ENCODE measurements at regions not wholly inside any gene's neighbourhood (a gene's known extent, or its start where the extent isn't known, plus 50 kb on each side); places are given as distances from the start of the nearest gene placed in this dataset.

DNA sequence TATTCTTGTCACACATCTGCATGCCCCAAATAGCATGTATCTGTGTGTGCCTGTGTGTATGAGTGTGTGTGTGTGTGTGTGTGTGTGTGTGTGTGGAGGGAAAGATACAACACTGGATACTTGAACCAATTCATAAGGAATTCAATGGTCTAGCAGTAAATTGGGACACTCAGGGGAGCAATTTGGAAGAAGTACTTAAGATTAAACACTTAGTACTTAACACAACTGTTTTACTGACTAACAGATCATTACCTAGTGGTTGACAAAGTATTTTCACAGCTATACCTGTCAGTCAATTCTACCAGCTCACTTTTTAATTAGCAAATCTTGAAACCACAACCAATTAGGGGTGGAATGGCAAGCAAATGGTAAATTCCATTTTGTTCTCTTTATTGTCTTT is 1024.1 kb downstream of the TMEM182 start:
- Histone ChIP-seq H3K4me3 (ENCODE audit: low read length) (no peak overlapping the region), H3K4me1 (ENCODE audit: control insufficient read depth, insufficient read depth, low read length) (no peaks in the 10 kb centered on the region), H3K27me3 (ENCODE audit: control insufficient read depth, insufficient read depth, low read length) (no peaks in the 10 kb centered on the region), H3K27ac (ENCODE audit: low read depth, low read length) (no peak overlapping the region), H3K36me3 (ENCODE audit: control insufficient read depth, insufficient read depth, low read length) (no peaks in the 10 kb centered on the region), H3K9ac (ENCODE audit: low read length) (no peak overlapping the region)

DNA sequence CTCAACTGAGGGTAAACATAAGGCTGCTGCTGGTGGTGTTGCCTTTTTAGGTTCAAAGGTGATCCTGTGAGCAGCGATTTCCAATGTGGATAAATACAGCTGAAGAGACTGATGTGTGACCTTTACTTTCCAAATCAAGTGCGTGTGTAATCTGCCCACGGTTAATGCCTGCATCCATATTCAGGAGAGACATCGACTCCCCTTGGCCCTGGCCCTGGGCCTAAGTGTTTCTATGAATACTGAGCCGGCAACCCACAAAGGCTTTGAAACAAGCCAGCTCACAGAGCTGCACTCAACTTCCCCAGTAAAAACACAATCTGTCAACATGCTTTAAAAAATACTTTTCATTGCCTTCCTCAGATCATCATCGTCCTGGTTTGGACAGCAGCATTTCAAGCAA is 1026.6 kb downstream of the TMEM182 start:
- no peak overlapping the region for H3K9ac ChIP-seq (ENCODE audit: low read length)
- H3K36me3 ChIP-seq (ENCODE audit: control insufficient read depth, insufficient read depth, low read length): no peaks in the 10 kb centered on the region
- no peaks in the 10 kb centered on the region for H3K27me3 ChIP-seq (ENCODE audit: control insufficient read depth, insufficient read depth, low read length)
- H3K4me3 ChIP-seq (ENCODE audit: low read length): no peak overlapping the region
- no peak overlapping the region for H3K27ac ChIP-seq (ENCODE audit: low read depth, low read length)
- H3K4me1 ChIP-seq (ENCODE audit: control insufficient read depth, insufficient read depth, low read length): no peaks in the 10 kb centered on the region

DNA sequence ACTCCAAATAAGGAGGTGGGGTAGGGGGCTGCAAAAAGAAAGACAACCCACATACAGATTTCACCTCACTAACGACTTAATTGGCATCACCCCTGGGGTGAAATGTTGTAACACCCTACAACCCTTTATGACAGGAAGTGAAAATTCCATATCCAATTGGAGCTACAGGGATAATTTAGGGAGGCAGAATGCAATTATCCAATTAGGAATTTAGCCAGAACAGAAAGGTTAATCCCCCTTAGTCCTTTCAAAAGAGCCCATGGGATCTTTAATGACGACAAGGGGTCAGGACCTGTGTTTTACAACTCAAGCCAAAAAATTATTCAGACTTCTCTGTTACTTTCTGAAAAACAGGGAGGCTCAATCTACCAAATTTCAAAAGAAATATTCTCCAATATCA is 1027.1 kb downstream of the TMEM182 start:
- Histone ChIP-seq H3K9ac (ENCODE audit: low read length) (no peak overlapping the region), H3K27me3 (ENCODE audit: control insufficient read depth, insufficient read depth, low read length) (no peaks in the 10 kb centered on the region), H3K27ac (ENCODE audit: low read depth, low read length) (no peak overlapping the region), H3K36me3 (ENCODE audit: control insufficient read depth, insufficient read depth, low read length) (no peaks in the 10 kb centered on the region), H3K4me1 (ENCODE audit: control insufficient read depth, insufficient read depth, low read length) (no peaks in the 10 kb centered on the region), H3K4me3 (ENCODE audit: low read length) (no peak overlapping the region)

DNA sequence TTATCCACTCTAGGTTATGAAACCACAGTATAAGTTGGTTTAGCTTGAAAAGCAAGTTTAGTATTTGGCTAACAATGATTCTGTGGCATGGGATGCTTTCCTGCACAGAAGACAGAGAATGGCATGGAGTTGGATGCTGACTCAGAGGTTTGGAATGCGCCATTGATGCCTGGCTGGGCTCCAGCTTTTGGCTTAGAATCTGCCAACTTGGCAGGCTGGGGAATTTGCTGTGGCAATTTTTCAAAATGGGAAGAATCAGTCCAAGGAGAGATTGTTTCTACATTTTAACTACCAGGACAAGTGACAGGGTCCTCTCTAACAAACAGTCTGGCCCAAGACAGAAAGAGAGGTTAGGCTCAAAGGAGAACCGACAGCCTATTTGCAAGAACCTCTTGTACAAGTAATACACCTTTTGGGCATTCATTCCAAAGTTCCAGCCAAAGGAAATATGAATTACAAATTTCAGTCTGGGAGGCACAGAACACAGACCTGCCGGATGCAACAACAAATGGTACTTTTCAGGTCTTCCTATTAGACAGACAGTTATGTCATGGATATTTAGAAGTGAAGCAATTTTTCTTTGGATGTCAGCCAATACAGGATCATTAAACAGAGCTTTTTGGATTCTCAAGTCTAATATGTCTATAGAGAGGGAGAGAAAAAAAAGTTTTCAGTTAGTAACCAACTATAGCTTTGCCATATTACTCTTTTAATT is 1027.7 kb downstream of the TMEM182 start:
- H3K27me3 ChIP-seq (ENCODE audit: control insufficient read depth, insufficient read depth, low read length): no peaks in the 10 kb centered on the region
- H3K36me3 ChIP-seq (ENCODE audit: control insufficient read depth, insufficient read depth, low read length): no peaks in the 10 kb centered on the region
- no peaks in the 10 kb centered on the region for H3K4me1 ChIP-seq (ENCODE audit: control insufficient read depth, insufficient read depth, low read length)
- H3K27ac ChIP-seq (ENCODE audit: low read depth, low read length): no peak overlapping the region
- H3K9ac ChIP-seq (ENCODE audit: low read length): no peak overlapping the region
- no peak overlapping the region for H3K4me3 ChIP-seq (ENCODE audit: low read length)

DNA sequence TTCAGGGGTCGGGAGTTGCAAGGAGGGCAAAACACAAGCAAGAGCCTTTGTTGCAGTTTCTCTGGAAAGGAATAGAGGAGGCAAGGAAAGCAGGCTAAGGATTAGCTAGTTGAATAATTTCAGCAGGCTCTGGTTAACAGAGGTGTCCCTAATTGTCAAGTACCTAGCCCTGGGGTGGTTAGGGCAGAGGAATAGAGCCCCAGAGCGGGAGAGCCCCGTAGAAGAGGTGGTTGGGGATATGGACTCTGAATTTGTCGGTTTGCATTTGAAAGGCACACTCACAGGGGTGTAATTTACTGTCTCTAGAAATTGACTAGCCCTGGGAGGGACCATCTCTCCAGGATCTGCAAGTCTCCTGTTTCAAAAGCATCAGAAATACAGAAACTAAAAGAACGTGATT is 1030.2 kb downstream of the TMEM182 start:
- no peaks in the 10 kb centered on the region for H3K36me3 ChIP-seq (ENCODE audit: control insufficient read depth, insufficient read depth, low read length)
- H3K4me1 ChIP-seq (ENCODE audit: control insufficient read depth, insufficient read depth, low read length): no peaks in the 10 kb centered on the region
- H3K27ac ChIP-seq (ENCODE audit: low read depth, low read length): no peak overlapping the region
- H3K27me3 ChIP-seq (ENCODE audit: control insufficient read depth, insufficient read depth, low read length): no peaks in the 10 kb centered on the region
- H3K9ac ChIP-seq (ENCODE audit: low read length): no peak overlapping the region
- H3K4me3 ChIP-seq (ENCODE audit: low read length): no peak overlapping the region

DNA sequence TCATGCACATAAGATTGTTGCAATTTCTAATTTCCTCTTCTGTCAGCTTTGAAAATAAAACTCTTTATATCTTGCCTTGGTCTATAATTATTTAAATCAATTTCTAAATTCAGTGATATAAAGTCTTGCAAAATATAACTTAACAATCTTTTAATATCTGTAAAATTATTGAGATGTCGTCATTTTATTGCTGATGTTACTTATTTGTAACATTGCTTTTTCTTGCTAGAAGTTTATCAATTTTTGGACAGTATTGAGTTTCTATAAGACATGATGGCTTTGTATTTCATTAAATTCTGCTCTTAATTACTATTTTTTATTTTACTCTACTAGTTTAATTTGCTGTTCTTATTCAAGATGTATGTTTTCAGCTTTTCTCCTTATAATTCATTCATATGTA is 1036.5 kb downstream of the TMEM182 start:
- Histone ChIP-seq H3K9ac (ENCODE audit: low read length) (no peak overlapping the region), H3K27ac (ENCODE audit: low read depth, low read length) (no peak overlapping the region), H3K4me1 (ENCODE audit: control insufficient read depth, insufficient read depth, low read length) (no peaks in the 10 kb centered on the region), H3K36me3 (ENCODE audit: control insufficient read depth, insufficient read depth, low read length) (no peaks in the 10 kb centered on the region), H3K27me3 (ENCODE audit: control insufficient read depth, insufficient read depth, low read length) (no peaks in the 10 kb centered on the region), H3K4me3 (ENCODE audit: low read length) (no peak overlapping the region)

DNA sequence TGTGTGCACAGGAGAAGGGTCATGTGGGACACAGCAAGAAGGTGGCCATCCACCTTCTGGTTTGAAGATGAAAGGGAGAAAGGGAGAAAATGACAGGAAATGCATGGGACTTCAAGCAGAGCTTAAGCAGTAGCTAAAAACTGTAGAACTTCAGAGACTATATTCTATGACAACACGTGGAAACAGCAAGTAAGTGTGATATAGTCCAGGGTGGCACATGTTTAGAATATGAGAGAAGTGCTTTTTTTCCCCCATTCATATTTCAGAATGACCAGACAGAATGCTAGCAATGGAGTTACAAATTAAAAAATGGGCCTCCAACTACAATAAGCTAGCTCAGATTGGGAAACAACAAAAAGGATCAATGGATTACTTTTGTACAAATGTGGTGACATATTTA is 1042.2 kb downstream of the TMEM182 start:
- Histone ChIP-seq H3K27me3 (ENCODE audit: control insufficient read depth, insufficient read depth, low read length) (no peaks in the 10 kb centered on the region), H3K4me3 (ENCODE audit: low read length) (no peak overlapping the region), H3K9ac (ENCODE audit: low read length) (no peak overlapping the region), H3K4me1 (ENCODE audit: control insufficient read depth, insufficient read depth, low read length) (no peaks in the 10 kb centered on the region), H3K36me3 (ENCODE audit: control insufficient read depth, insufficient read depth, low read length) (no peaks in the 10 kb centered on the region), H3K27ac (ENCODE audit: low read depth, low read length) (no peak overlapping the region)

DNA sequence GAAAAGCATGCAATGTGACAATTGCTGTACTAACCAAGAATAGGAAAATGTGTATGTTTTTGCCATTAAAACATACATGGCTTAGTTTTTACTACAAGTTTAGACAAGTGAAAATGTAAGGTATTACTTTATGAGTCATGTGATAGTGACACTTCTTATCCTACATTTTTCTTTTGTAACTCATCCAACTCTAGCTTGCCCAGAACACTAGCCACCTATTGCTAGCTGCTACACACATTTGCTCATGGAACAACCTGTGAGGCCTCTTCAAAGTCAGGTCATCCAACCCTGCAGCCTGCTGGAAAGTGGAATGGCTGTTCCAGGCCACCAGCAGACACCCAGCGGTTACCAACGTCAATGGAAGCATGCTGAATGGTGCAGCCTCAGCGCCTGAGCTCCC is 1043.9 kb downstream of the TMEM182 start:
- Histone ChIP-seq H3K4me3 (ENCODE audit: low read length) (no peak overlapping the region), H3K36me3 (ENCODE audit: control insufficient read depth, insufficient read depth, low read length) (no peaks in the 10 kb centered on the region), H3K27me3 (ENCODE audit: control insufficient read depth, insufficient read depth, low read length) (no peaks in the 10 kb centered on the region), H3K9ac (ENCODE audit: low read length) (no peak overlapping the region), H3K4me1 (ENCODE audit: control insufficient read depth, insufficient read depth, low read length) (no peaks in the 10 kb centered on the region), H3K27ac (ENCODE audit: low read depth, low read length) (no peak overlapping the region)

DNA sequence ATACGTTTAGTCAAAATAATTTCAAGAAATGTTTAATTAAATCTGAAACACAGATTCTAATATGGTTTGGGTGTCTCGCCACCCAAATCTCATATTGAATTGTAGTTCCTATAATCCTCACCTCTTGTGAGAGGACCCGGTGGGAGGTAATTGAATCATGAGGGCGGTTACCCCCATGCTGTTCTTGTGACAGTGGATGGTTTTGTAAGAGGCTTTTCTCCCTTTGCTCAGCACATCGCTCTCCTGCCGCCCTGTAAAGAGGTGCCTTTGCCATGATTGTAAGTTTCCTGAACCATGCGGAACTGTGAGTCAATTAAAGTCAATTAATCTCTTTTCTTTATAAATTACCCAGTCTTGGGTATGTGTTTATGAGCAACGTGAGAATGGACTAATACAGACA is 1045.1 kb upstream of the POU3F3 start:
- Histone ChIP-seq H3K36me3 (ENCODE audit: control insufficient read depth, insufficient read depth, low read length) (no peaks in the 10 kb centered on the region), H3K4me1 (ENCODE audit: control insufficient read depth, insufficient read depth, low read length) (no peaks in the 10 kb centered on the region), H3K27me3 (ENCODE audit: control insufficient read depth, insufficient read depth, low read length) (no peaks in the 10 kb centered on the region), H3K9ac (ENCODE audit: low read length) (no peak overlapping the region), H3K4me3 (ENCODE audit: low read length) (no peak overlapping the region), H3K27ac (ENCODE audit: low read depth, low read length) (no peak overlapping the region)

DNA sequence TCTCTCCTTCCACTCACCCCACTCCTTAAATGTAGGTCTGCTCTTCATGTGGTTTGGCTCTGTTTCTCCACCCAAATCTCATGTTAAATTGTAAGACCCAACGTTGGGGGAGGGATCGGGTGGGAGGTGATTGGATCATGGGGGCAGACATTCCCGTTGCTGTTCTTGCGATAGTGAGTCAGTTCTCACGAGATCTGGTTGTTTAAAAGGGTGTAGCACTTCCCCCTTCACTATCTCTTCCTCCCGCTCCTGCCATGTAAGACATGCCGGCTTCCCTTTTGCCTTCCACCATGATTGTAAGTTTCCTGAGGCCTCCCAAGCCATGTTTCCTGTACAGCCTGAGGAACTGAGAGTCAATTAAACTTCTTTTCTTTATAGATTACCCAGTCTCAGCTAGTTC is 1044.5 kb upstream of the POU3F3 start:
- Histone ChIP-seq H3K27ac (ENCODE audit: low read depth, low read length) (no peak overlapping the region), H3K9ac (ENCODE audit: low read length) (no peak overlapping the region), H3K36me3 (ENCODE audit: control insufficient read depth, insufficient read depth, low read length) (no peaks in the 10 kb centered on the region), H3K27me3 (ENCODE audit: control insufficient read depth, insufficient read depth, low read length) (no peaks in the 10 kb centered on the region), H3K4me1 (ENCODE audit: control insufficient read depth, insufficient read depth, low read length) (no peaks in the 10 kb centered on the region), H3K4me3 (ENCODE audit: low read length) (no peak overlapping the region)

DNA sequence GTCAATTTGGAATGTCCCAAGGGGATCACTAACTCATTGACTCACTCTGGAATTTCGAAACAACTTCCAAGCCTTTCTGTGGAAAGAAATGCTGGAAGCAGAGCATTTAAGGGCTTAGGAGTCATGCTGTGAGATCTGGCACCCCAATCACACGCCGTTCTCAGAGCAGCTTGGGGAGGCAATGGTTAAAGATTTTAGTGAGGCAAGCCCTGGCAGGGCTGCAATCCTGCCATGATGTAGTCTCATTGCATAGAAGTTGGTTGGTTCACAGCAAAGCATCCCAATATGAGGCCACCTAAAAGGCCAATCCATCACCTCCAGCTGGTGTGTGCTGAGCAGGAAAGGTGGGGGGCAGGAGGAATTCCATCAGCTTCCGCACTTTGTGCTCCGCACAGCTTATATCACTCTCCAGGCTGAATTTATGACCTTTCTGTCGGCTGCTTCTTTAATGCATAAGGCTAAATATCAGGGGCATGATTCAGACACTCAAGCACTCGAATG is 1043.9 kb upstream of the POU3F3 start:
- Histone ChIP-seq H3K27ac (ENCODE audit: low read depth, low read length) (no peak overlapping the region), H3K36me3 (ENCODE audit: control insufficient read depth, insufficient read depth, low read length) (no peaks in the 10 kb centered on the region), H3K27me3 (ENCODE audit: control insufficient read depth, insufficient read depth, low read length) (no peaks in the 10 kb centered on the region), H3K9ac (ENCODE audit: low read length) (no peak overlapping the region), H3K4me3 (ENCODE audit: low read length) (no peak overlapping the region), H3K4me1 (ENCODE audit: control insufficient read depth, insufficient read depth, low read length) (no peaks in the 10 kb centered on the region)

DNA sequence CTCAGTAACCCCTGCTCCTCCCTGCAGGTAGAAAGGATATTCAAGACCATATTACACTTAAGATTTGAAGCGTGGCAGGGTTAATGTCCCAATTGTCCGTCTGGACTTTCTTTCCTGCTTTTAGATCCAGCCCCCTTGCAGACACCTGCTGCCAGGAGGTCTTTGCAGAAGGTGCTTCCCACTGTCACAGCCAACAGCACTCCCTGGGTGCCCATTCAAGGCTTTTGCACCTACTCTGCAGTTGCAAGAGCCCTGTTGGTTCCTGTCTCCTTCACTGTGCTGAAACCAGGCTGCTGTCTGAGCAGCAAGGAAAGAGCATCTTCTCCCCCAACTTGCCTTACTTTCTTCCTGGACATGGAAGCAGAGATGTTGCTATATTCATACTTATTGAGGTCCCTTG is 1043.0 kb upstream of the POU3F3 start:
- no peaks in the 10 kb centered on the region for H3K27me3 ChIP-seq (ENCODE audit: control insufficient read depth, insufficient read depth, low read length)
- H3K36me3 ChIP-seq (ENCODE audit: control insufficient read depth, insufficient read depth, low read length): no peaks in the 10 kb centered on the region

DNA sequence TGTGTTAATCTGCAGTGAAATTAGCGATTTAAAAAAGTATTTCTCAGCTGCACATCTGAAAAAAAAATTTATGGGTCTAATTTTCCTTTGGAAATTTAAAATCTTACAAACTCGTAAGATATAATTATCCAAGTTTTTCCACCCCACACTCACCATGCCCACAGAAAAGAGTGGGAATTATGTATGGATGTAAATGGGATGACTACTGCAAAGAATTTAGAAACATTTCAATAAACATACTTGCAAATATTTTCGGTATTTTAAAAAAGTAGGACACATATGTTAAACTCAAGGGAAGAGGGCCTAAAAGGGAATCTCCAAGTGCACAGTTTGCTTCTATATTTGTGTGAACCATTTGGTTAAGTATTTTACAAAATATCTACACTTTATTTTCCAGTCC is 1039.9 kb upstream of the POU3F3 start:
- no peaks in the 10 kb centered on the region for H3K4me1 ChIP-seq (ENCODE audit: control insufficient read depth, insufficient read depth, low read length)
- no peak overlapping the region for H3K4me3 ChIP-seq (ENCODE audit: low read length)
- H3K27ac ChIP-seq (ENCODE audit: low read depth, low read length): no peak overlapping the region
- no peak overlapping the region for H3K9ac ChIP-seq (ENCODE audit: low read length)
- no peaks in the 10 kb centered on the region for H3K36me3 ChIP-seq (ENCODE audit: control insufficient read depth, insufficient read depth, low read length)
- H3K27me3 ChIP-seq (ENCODE audit: control insufficient read depth, insufficient read depth, low read length): no peaks in the 10 kb centered on the region

More for the DNA sequence above, 1043.0 kb upstream of the POU3F3 start:
- no peaks in the 10 kb centered on the region for H3K4me1 ChIP-seq (ENCODE audit: control insufficient read depth, insufficient read depth, low read length)
- H3K9ac ChIP-seq (ENCODE audit: low read length): no peak overlapping the region
- no peak overlapping the region for H3K27ac ChIP-seq (ENCODE audit: low read depth, low read length)
- no peak overlapping the region for H3K4me3 ChIP-seq (ENCODE audit: low read length)
